CD4-positive, alpha-beta T cell treated with Interferon gamma for 1 hour (primary cell): ENCODE measurements at regions not wholly inside any gene's neighbourhood (a gene's known extent, or its start where the extent isn't known, plus 50 kb on each side); places are given as distances from the start of the nearest gene placed in this dataset.
A peak's percentile ranks its signal among the peaks of the same experiment; 100 is the strongest.

Source experiments
- DNase-seq: peaks from one replicate; pipeline ENCODE4 v3.0.0-alpha.2; 2020

GRCh38 chr18:77601567-77601966, 351.9 kb downstream of the GALR1 start:
- no peak for DNase-seq

DNA sequence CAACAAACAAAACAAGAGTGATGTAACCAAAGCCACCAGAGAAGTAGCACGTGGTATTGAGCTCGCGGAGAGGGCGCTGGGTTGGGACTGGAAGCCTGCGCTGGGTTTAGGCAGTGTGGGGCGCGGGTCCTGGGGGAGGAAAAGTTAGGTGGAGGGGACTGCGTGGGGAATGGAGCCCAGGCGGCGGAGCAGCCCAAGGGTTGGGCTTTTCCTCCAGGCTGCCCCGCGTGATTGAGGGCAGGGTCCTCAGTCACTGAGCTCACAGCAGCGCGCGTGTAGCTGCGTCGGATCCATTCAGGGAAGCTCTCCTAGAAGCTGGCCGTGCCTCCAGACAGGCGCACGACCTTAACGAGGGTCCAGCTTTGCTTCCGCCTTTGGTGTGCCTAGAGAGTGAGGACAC, 357.4 kb downstream of the GALR1 start:
- no peak for DNase-seq

GRCh38 chr18:77608807-77609206, 359.2 kb downstream of the GALR1 start:
- DNase-seq: no peak

GRCh38 chr18:77617694-77618093, 368.0 kb downstream of the GALR1 start:
- no peak for DNase-seq

GRCh38 chr18:77619525-77619924, 369.9 kb downstream of the GALR1 start:
- DNase-seq: no peak

GRCh38 chr18:77622009-77622692, 372.5 kb downstream of the GALR1 start:
- no peak for DNase-seq

DNA sequence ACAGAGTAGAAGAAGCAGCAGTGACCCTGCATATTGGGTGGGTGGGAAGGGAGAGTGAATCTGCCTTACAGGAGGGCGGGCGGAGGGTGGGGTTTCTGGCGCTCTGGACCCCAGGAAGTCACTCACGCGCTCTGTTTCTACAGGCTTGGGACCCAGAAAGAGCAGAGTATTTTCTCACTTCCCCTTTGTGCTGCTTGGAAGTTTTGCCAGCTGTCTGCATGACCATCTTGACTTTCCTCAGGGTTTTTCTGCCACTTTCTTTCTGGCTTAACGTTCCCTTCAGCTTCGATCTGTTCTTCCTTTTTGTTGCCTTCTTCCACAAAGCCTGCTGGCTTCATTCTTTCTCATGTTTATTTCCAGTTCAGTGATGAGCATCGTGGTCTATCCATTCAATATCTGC, 383.1 kb downstream of the GALR1 start:
- DNase-seq: no peak

GRCh38 chr18:77634494-77634893, 384.8 kb downstream of the GALR1 start:
- DNase-seq: no peak

- no peak for DNase-seq
Measured at GRCh38 chr18:77635451-77635850, 385.8 kb downstream of the GALR1 start.

- DNase-seq: no peak
Measured at GRCh38 chr18:77635858-77636257, 386.2 kb downstream of the GALR1 start.

GRCh38 chr18:77645170-77645872, 395.7 kb downstream of the GALR1 start:
- DNase-seq: no peak

DNA sequence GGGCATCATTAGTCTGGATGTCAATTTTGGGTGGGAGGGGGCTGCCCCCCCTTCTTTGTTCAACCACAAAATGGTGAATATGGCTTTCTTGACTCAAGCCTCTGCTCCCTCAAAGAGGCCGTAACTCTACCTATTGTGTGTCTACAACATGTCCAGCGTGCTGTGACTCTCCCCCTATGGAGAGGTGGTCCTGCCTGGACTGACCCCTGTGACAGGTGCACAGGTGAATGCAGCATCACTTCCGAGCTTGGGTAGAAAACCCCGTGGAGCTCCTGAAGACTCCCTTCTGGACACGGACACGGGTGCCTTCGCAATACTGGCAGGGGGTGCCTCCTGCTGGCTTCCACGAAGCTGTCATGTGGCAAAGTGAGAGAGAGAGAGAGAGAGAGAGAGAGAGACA, 397.8 kb downstream of the GALR1 start:
- no peak for DNase-seq

- no peak for DNase-seq
Measured at GRCh38 chr18:77648411-77648810, 398.8 kb downstream of the GALR1 start.

DNA sequence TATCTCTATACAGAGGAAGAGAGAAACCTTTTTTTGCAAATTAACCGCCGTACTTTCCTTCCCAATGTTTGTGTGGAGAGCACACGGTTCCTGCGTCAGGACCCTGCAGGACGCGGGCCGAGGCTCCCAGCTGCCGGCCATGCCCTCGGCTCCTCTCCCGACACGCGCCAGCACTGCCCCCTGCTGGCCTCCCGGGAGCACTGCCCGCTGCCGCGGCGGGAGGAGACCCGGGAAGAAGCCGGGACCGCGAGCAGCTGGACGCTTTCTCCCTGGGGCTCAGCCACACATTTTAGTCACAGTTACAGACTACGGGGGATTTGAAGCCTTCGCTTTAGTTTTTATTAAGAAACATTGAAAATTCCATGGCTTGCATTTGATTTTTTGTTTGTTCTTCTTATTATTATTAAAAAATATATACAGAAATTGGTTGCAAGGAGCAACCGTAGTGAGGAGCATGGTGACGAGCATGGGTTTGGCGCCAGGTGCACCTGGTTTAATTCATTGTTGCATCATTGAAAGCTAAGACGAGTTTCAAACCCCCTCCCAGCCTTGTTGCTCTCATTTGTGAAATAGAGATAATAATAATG, 401.2 kb downstream of the GALR1 start:
- peak; percentile 24 for DNase-seq

DNA sequence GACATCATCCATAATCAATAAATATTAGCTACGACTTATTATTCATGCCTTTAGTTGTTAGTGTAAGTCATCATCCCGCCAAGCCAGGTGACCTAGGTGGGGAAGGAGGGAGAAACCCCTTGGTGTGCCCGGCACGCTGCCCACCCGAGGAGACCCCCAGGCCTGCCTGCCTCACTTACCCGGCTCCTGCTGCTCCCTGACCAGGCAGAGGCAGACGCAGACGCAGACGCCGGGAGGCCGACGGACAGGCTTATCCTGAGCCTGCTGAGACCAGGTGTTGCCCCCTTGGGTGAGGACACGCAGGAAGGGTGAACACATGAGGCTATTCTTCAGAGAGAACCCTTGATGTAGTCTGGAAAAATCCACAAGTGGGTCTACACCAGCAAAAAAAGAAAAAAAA, 401.8 kb downstream of the GALR1 start:
- no peak for DNase-seq

DNA sequence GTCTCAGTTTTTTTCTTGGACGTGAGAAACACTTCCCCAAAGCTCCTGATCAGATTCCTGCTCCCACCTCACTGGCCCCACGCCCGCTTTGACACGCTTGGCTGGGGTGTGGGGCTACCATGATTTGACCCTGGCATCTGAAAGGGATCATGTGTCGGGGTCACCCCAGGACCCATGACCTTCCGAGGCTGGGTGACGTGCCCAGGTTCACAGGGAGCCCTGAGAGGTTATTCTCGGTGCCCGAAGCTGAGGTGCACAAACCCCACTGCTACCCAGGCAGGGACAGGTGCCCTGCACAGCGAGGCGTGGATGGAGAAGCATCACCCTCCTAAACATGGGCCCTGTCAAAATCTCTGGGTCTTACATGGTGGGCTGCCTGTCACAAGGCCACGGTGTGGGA, 404.1 kb downstream of the GALR1 start:
- no peak for DNase-seq

DNA sequence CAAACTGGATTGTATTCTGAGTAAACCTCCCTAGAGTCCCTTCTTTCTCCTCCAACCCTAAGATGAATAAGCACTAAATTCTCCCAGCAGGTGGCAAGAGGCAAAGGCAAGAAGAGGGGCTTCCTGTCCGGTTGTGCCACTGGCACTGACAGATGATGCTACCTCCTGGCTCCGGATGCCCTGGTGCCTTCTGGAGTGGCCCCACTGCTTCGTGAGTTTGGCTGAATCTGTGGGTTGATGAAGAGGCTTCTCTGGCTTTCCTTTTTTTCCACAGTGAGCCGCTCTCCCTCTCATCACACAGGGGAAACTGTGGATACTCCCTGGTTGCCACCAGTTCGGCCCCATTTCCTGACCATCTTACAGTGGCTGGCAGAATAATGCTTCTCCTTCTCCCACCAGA, 404.7 kb downstream of the GALR1 start:
- no peak for DNase-seq

- DNase-seq: no peak
Measured at GRCh38 chr18:77657651-77658298, 408.1 kb downstream of the GALR1 start.

DNA sequence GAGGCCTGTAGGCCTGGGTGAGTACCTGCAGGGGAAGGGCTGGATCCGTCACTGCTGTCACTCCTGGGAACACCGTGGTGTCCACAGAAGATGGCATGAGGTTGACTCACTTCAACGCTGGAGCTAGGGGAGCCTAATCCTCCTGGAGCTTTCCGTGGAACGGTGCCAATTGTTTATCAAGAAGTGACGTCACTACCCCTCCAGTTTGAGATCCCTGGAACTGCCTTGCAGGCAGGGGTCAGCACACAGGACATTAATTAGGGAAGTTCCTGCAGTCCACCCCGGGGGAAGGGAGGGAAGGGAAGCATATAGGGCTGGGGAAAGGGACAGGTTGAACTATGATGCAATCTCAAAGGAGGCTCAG, 408.6 kb downstream of the GALR1 start:
- DNase-seq: no peak

DNA sequence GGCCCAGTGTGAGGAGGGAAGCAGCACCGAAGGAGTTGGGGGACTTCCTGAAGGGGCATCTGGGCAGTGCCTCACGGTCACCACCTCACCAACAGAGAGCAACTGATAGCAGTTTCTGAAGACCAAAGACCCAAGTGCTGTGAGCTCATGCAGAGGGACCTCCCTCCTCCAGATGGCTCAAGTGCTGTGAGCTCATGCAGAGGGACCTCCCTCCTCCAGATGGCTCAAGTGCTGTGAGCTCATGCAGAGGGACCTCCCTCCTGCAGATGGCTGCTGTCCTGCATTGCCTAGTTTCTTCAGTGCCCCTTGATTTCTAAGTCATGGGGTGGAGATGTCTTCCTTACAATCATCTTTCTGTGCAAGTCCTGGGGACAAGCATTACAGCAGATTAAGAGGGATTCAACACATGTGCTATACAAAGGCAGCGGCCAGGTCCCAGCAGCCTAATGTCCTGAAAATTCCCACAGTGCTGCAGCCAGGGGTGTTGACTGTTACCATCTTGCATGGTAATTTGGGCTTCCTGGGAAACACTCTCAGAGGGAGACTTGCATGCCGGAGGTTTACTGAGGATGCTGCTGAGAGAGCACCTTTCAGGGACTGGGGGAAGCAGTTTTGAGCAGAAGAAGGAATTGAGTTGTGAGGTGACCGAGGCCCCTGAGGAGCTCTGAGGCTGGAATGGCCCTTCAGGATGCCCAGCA, 409.3 kb downstream of the GALR1 start:
- no peak for DNase-seq

DNA sequence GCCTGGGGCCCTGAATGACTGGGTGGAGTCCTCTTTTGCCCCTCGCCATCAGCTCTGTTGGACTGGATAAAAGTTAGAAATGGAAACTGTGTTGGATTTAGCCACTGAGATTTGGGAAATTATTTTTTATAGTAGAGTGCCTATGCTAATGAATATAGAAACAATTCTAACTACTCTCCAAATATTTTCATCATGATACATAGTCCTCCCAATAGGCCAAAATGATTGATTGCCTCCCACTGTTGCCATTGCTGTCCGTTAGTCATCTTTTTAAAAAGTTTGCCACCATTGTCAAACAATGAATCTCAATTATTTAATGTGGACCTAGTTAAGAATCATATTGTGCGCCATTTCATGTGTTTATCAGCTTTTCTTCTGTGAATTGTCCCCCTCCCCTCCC, 417.0 kb downstream of the GALR1 start:
- no peak for DNase-seq

DNA sequence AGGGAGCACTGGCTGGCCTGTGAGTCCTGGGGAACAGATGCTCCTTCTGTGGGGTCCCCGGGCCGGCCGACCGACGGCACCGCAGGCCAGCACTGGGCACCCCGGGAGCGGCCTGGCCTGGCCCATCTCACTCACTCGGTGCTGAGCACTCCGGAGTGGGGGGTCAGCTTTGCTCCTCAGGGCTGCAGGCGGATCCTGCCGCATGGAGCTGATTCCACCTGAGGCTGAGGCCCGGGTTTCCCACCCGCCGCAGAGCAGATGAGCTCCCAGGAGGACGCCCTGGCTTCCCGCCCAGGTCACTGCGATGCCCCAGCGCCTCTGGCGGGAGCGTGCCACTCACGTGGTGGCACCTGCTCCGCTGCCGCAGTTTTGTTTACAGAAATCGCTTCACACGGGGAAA, 418.6 kb downstream of the GALR1 start:
- DNase-seq: no peak

- DNase-seq: no peak
Measured at GRCh38 chr18:77669331-77669730, 419.7 kb downstream of the GALR1 start.
